NCI-H187 treated with DMSO at 0.1 percent for 48 hours (cell line): ENCODE measurements at regions not wholly inside any gene's neighbourhood (a gene's known extent, or its start where the extent isn't known, plus 50 kb on each side); places are given as distances from the start of the nearest gene placed in this dataset.
"Not testable (repeated sequence)": the region's sequence is repeated elsewhere in the genome, so short reads cannot be mapped to it uniquely, and the experiment has no call there.

Source experiments
- DNase-seq: peaks from one replicate; lab custom pipeline; 2025; lab: John Stamatoyannopoulos, UW

- not testable (repeated sequence) for DNase-seq
Measured at GRCh38 chr13:111672198-111672597, 351.8 kb downstream of the TEX29 start.

- not testable (repeated sequence) for DNase-seq
Measured at GRCh38 chr13:111678120-111678882, 357.9 kb downstream of the TEX29 start.

- not testable (repeated sequence) for DNase-seq
Measured at GRCh38 chr13:111679645-111680044, 359.2 kb downstream of the TEX29 start.

GRCh38 chr13:111680100-111680499, 359.7 kb downstream of the TEX29 start:
- not testable (repeated sequence) for DNase-seq

GRCh38 chr13:111692028-111692427, 371.6 kb downstream of the TEX29 start:
- DNase-seq, result not testable (repeated sequence)

- not testable (repeated sequence) for DNase-seq
Measured at GRCh38 chr13:111696121-111696520, 370.8 kb upstream of the SOX1 start.

- DNase-seq, result not testable (repeated sequence)
Measured at GRCh38 chr13:111702059-111702458, 364.9 kb upstream of the SOX1 start.
